Sigmoid colon (tissue), 6 donors: ENCODE measurements at regions not wholly inside any gene's neighbourhood (a gene's known extent, or its start where the extent isn't known, plus 50 kb on each side); places are given as distances from the start of the nearest gene placed in this dataset.

Experiments used
- DNase-seq: peaks from one replicate; pipeline ENCODE4 v3.0.0-alpha.2; 2019
- H3K27ac ChIP-seq, 4 donors: fragments of 200-600 bp; sonication (generic); one replicate each; pipeline ENCODE4 v1.5.1; 2016 to 2019; ENCODE audit warnings: mild to moderate bottlenecking in 1 of 4
- H3K27me3 ChIP-seq, 3 donors: fragments of 200-600 bp; sonication (generic); one replicate each; pipeline ENCODE4 v1.5.1; 2019; ENCODE audit warnings: mild to moderate bottlenecking in 1 of 3
- H3K36me3 ChIP-seq, 4 donors: fragments of 200-600 bp; sonication (generic); one replicate each; pipeline ENCODE4 v1.5.1; 2016 to 2019
- H3K4me1 ChIP-seq, 4 donors: fragments of 200-600 bp; sonication (generic); one replicate each; pipeline ENCODE4 v1.5.1; 2017 to 2019
- H3K4me3 ChIP-seq, 4 donors: fragments of 200-600 bp; sonication (generic); one replicate each; pipeline ENCODE4 v1.5.1; 2017 to 2019; ENCODE audit warnings: mild to moderate bottlenecking in 2 of 4, moderate library complexity in 1 of 4
- H3K9me3 ChIP-seq, 4 donors: fragments of 200-600 bp in 3 of 4; sonication (generic) in 3 of 4; one replicate each; pipeline versions ENCODE4 v1.5.1 to v1.6.1; 2013 to 2019
- CTCF ChIP-seq, 4 experiments: fragments of 450-650 bp in 3 of 4; fragments of 200-600 bp in 1 of 4; IDR thresholded peaks; one replicate each; pipeline ENCODE4 v1.5.1; 2016 to 2019; ENCODE audit warnings: antibody characterized with exemption in 4 of 4, mild to moderate bottlenecking in 3 of 4, moderate library complexity in 2 of 4
- EP300 ChIP-seq, 4 donors: sonication (generic); formaldehyde crosslinking; IDR thresholded peaks; one replicate each; pipeline ENCODE4 v1.6.1; 2017; ENCODE audit warnings: antibody characterized with exemption in 4 of 4
- POLR2A ChIP-seq, 2 donors: fragments of 450-650 bp; IDR thresholded peaks; one replicate each; pipeline ENCODE4 v1.6.1; 2016; ENCODE audit warnings: antibody characterized with exemption in 2 of 2, mild to moderate bottlenecking in 2 of 2, moderate library complexity in 2 of 2
- POLR2AphosphoS5 ChIP-seq, 4 donors: sonication (generic); formaldehyde crosslinking; IDR thresholded peaks; one replicate each; pipeline ENCODE4 v1.6.1; 2017; ENCODE audit warnings: antibody characterized with exemption in 4 of 4
- WGBS, 2 donors: extraction: QIAGEN DNeasy Blood & Tissue Kit; methylation state at CpG; one replicate each; pipeline ENCODE4 v1.1.7; 2013; 5-methylcytosine and 5-hydroxymethylcytosine counted together
- intact Hi-C: fragments of 100-400 bp; cut with DNase I; formaldehyde crosslinking; loops from one replicate; pipeline ENCODE4 v1.15.1; 2023
- donor health status: healthy with polysubstance abuse.
- donor health status: healthy.

- 77 to 88% methylated on average over 3 of the region's 3 CpGs for WGBS, 2 donors
These were observed 1039.8 kb upstream of the AMELY start for GRCh38 chrY:7951187-7951852.

GRCh38 chrY:7944135-7944534, 1032.6 kb upstream of the AMELY start:
- Histone ChIP-seq H3K36me3 (no peaks in the 10 kb centered on the region), H3K9me3 (no peaks in the 10 kb centered on the region), H3K27ac (no peak overlapping the region), H3K27me3 (no peaks in the 10 kb centered on the region), H3K4me1 (no peaks in the 10 kb centered on the region), H3K4me3 (no peak overlapping the region)
- no peak for DNase-seq
- TF ChIP-seq POLR2A (IDR thresholded peaks at IDR 0.05) (no peak), CTCF (IDR thresholded peaks at IDR 0.05) (no peak), EP300 (IDR thresholded peaks at IDR 0.05) (no peak), POLR2AphosphoS5 (IDR thresholded peaks at IDR 0.05) (no peak)
- intact Hi-C loops = no loop called here
- 85 to 96% methylated on average over 1 of the region's 1 CpG for WGBS, 2 donors

More at GRCh38 chrY:7951187-7951852, 1039.8 kb upstream of the AMELY start:
- Histone ChIP-seq H3K27ac (no peak overlapping the region), H3K9me3 (no peaks in the 10 kb centered on the region), H3K4me3 (no peak overlapping the region), H3K4me1 (no peaks in the 10 kb centered on the region), H3K36me3 (no peaks in the 10 kb centered on the region), H3K27me3 (no peaks in the 10 kb centered on the region)
- intact Hi-C loops = no loop called here
- TF ChIP-seq POLR2A (IDR thresholded peaks at IDR 0.05) (no peak), EP300 (IDR thresholded peaks at IDR 0.05) (no peak), POLR2AphosphoS5 (IDR thresholded peaks at IDR 0.05) (no peak), CTCF (IDR thresholded peaks at IDR 0.05) (no peak)
- no peak for DNase-seq

- Histone ChIP-seq H3K4me1 (no peaks in the 10 kb centered on the region), H3K27me3 (no peaks in the 10 kb centered on the region), H3K36me3 (no peaks in the 10 kb centered on the region), H3K4me3 (no peak overlapping the region), H3K9me3 (no peaks in the 10 kb centered on the region), H3K27ac (no peak overlapping the region)
- WGBS, 2 donors = 86 to 90% methylated on average over 3 of the region's 3 CpGs
- no peak for DNase-seq
- TF ChIP-seq EP300 (IDR thresholded peaks at IDR 0.05) (no peak), POLR2AphosphoS5 (IDR thresholded peaks at IDR 0.05) (no peak), POLR2A (IDR thresholded peaks at IDR 0.05) (no peak), CTCF (IDR thresholded peaks at IDR 0.05) (no peak)
- intact Hi-C loops = no loop called here
These were observed 1031.2 kb upstream of the AMELY start for GRCh38 chrY:7942711-7943110.

GRCh38 chrY:7941856-7942255, 1030.3 kb upstream of the AMELY start:
- Histone ChIP-seq H3K9me3 (no peaks in the 10 kb centered on the region), H3K4me3 (no peak overlapping the region), H3K36me3 (no peaks in the 10 kb centered on the region), H3K27ac (no peak overlapping the region), H3K27me3 (no peaks in the 10 kb centered on the region), H3K4me1 (no peaks in the 10 kb centered on the region)
- DNase-seq = no peak
- intact Hi-C loops = no loop called here
- TF ChIP-seq CTCF (IDR thresholded peaks at IDR 0.05) = no peak
- WGBS, 2 donors = 76 to 77% methylated on average over 3 of the region's 3 CpGs
